ENCODE measurements at regions not wholly inside any gene's neighbourhood (a gene's known extent, or its start where the extent isn't known, plus 50 kb on each side); places are given as distances from the start of the nearest gene placed in this dataset.

- TF ChIP-seq, protein P1, sequence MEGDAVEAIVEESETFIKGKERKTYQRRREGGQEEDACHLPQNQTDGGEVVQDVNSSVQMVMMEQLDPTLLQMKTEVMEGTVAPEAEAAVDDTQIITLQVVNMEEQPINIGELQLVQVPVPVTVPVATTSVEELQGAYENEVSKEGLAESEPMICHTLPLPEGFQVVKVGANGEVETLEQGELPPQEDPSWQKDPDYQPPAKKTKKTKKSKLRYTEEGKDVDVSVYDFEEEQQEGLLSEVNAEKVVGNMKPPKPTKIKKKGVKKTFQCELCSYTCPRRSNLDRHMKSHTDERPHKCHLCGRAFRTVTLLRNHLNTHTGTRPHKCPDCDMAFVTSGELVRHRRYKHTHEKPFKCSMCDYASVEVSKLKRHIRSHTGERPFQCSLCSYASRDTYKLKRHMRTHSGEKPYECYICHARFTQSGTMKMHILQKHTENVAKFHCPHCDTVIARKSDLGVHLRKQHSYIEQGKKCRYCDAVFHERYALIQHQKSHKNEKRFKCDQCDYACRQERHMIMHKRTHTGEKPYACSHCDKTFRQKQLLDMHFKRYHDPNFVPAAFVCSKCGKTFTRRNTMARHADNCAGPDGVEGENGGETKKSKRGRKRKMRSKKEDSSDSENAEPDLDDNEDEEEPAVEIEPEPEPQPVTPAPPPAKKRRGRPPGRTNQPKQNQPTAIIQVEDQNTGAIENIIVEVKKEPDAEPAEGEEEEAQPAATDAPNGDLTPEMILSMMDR (IDR thresholded peaks at IDR 0.05; ENCODE audit: insufficient read depth, low read length, severe bottlenecking) = no peak
- H3K36me3 ChIP-seq (ENCODE audit: control insufficient read depth, insufficient read depth, low read length) = no peaks in the 10 kb centered on the region
- DNase-seq (ENCODE audit: low read depth) (no peak), FAIRE-seq (no peak)
- H3K27me3 ChIP-seq (ENCODE audit: control insufficient read depth, insufficient read depth, low read length) = no peaks in the 10 kb centered on the region
- no peak overlapping the region for H3K4me3 ChIP-seq (ENCODE audit: low read depth, low read length)
Measured at GRCh38 chr6:85961125-85961524, 318.4 kb upstream of the SYNCRIP start.

DNA sequence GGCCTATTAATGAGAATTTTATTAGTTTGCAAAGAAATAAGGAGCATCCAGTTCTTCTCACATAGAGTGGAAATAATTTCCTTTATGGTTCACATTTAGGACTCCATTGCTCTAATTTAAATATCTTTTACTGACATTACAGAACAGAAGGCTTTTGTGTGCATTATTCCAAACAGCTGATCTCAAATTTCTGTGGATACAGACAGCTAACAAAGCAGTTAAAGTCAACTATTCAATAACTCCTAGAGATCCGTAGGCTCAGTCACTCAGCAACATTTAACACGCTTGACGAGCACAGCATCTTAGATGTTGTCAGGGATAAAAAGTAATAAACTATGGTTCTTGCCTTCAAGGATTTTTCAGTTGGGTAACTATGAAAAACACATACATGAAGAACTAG lies 305.8 kb upstream of the SYNCRIP start:
- DNase-seq (ENCODE audit: low read depth) = no peak
- H3K27me3 ChIP-seq (ENCODE audit: control insufficient read depth, insufficient read depth, low read length) = no peaks in the 10 kb centered on the region
- H3K4me3 ChIP-seq (ENCODE audit: low read depth, low read length) = no peak overlapping the region
- FAIRE-seq = no peak
- no peaks in the 10 kb centered on the region for H3K36me3 ChIP-seq (ENCODE audit: control insufficient read depth, insufficient read depth, low read length)
- TF ChIP-seq, protein P1 (IDR thresholded peaks at IDR 0.05; ENCODE audit: insufficient read depth, low read length, severe bottlenecking) = no peak

GRCh38 chr6:85945459-85946185 lies 302.9 kb upstream of the SYNCRIP start:
- FAIRE-seq (no peak), DNase-seq (ENCODE audit: low read depth) (no peak)
- TF ChIP-seq, protein P1 (IDR thresholded peaks at IDR 0.05; ENCODE audit: insufficient read depth, low read length, severe bottlenecking) = no peak
- Histone ChIP-seq H3K4me3 (ENCODE audit: low read depth, low read length) (no peak overlapping the region), H3K27me3 (ENCODE audit: control insufficient read depth, insufficient read depth, low read length) (no peaks in the 10 kb centered on the region), H3K36me3 (ENCODE audit: control insufficient read depth, insufficient read depth, low read length) (no peaks in the 10 kb centered on the region)

DNA sequence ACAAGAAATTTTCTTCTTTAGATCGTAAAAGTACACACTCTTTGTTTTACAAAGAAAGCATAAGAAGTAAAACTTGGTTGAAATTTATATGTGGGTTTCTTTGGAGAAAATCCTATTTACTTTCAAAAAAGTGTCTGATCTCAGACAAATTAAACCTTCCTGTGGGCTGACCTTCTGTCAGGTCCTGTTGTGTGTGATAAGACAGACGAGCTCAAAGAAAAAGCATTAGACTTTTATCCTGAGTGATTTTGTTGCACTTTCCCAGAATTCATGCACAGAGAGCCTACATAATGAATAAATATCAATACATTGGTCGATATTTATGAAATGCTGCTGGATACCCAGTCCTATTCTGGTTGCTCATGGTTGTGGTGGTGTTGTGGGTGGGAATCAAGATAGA lies 302.1 kb upstream of the SYNCRIP start:
- Histone ChIP-seq H3K27me3 (ENCODE audit: control insufficient read depth, insufficient read depth, low read length) (no peaks in the 10 kb centered on the region), H3K36me3 (ENCODE audit: control insufficient read depth, insufficient read depth, low read length) (no peaks in the 10 kb centered on the region), H3K4me3 (ENCODE audit: low read depth, low read length) (no peak overlapping the region)
- no peak for FAIRE-seq
- DNase-seq (ENCODE audit: low read depth) = no peak
- TF ChIP-seq, protein P1 (IDR thresholded peaks at IDR 0.05; ENCODE audit: insufficient read depth, low read length, severe bottlenecking) = no peak

DNA sequence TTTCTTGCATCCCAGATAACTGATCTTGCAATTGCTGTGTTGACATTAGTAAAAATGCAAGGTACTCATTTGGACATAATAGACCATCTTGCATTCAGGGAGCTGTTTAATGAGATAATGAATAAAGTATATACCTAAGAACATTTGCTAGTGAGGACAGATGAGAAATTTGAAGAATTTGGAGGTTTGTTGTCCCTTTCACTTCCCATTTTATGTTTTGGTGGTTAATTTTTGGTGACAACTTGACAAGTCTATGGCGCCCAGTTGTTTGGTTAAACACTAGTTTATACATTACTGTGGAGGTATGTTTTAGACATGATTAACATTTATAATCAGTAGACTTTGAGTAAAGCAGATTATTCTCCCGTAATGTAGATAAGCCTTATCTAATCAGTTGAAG lies 300.2 kb upstream of the SYNCRIP start:
- FAIRE-seq = no peak

More for the DNA sequence above, 300.2 kb upstream of the SYNCRIP start:
- Histone ChIP-seq H3K36me3 (ENCODE audit: control insufficient read depth, insufficient read depth, low read length) (no peaks in the 10 kb centered on the region), H3K27me3 (ENCODE audit: control insufficient read depth, insufficient read depth, low read length) (no peaks in the 10 kb centered on the region), H3K4me3 (ENCODE audit: low read depth, low read length) (no peak overlapping the region)
- TF ChIP-seq, protein P1 (IDR thresholded peaks at IDR 0.05; ENCODE audit: insufficient read depth, low read length, severe bottlenecking) = no peak
- DNase-seq (ENCODE audit: low read depth) = no peak
